ENCODE measurements at regions not wholly inside any gene's neighbourhood (a gene's known extent, or its start where the extent isn't known, plus 50 kb on each side); places are given as distances from the start of the nearest gene placed in this dataset.

- TF ChIP-seq ZBTB49 (CRISPR knock-in tag; IDR thresholded peaks at IDR 0.05; ENCODE audit: borderline replicate concordance): no peak
- TF ChIP-seq RELA (CRISPR knock-in tag; IDR thresholded peaks at IDR 0.05): no peak
- no peak for TF ChIP-seq CTCF (CRISPR knock-in tag; IDR thresholded peaks at IDR 0.05)
- TF ChIP-seq PREB (CRISPR knock-in tag; IDR thresholded peaks at IDR 0.05): no peak
- no peak for TF ChIP-seq SAFB2 (CRISPR knock-in tag; IDR thresholded peaks at IDR 0.05; ENCODE audit: borderline replicate concordance, low read depth)
Observed at GRCh38 chr6:163687075-163687474, 272.6 kb downstream of the QKI start.

Measured in HepG2 (cell line).